ENCODE measurements at regions not wholly inside any gene's neighbourhood (a gene's known extent, or its start where the extent isn't known, plus 50 kb on each side); places are given as distances from the start of the nearest gene placed in this dataset.

GRCh38 chr17:71192848-71193247, 928.0 kb upstream of the SOX9 start:
- H3K4me1 ChIP-seq: no peaks in the 10 kb centered on the region
- H3K4me3 ChIP-seq: no peak overlapping the region
- TF ChIP-seq CTCF (IDR thresholded peaks at IDR 0.05) (no peak), POLR2A (IDR thresholded peaks at IDR 0.05) (no peak)
- no peak overlapping the region for H3K27ac ChIP-seq
- intact Hi-C loops (cut with DNase I; ENCODE audit: low total_unique reads): no loop called here
- H3K27me3 ChIP-seq: no peaks in the 10 kb centered on the region
- no peaks in the 10 kb centered on the region for H3K9me3 ChIP-seq
- no peaks in the 10 kb centered on the region for H3K36me3 ChIP-seq
- 68 to 84% (median 70%) methylated on average over 2 of the region's 2 CpGs for WGBS, 5 donors
- DNase-seq: no peak

- no peaks in the 10 kb centered on the region for H3K9me3 ChIP-seq
- 64 to 84% (median 71%) methylated on average over 1 of the region's 1 CpG for WGBS, 5 donors
- no peak overlapping the region for H3K4me3 ChIP-seq
- H3K27ac ChIP-seq: no peak overlapping the region
- no peak for DNase-seq
- intact Hi-C loops (cut with DNase I; ENCODE audit: low total_unique reads): no loop called here
- H3K27me3 ChIP-seq: no peaks in the 10 kb centered on the region
- peaks cover 0 to 9% (median 2%) of the 10 kb centered on the region in 4 donors for H3K4me1 ChIP-seq
- TF ChIP-seq POLR2A (IDR thresholded peaks at IDR 0.05): no peak
- no peak for TF ChIP-seq POLR2AphosphoS5 (IDR thresholded peaks at IDR 0.05)
- TF ChIP-seq EP300 (IDR thresholded peaks at IDR 0.05): no peak
- no peak for TF ChIP-seq CTCF (IDR thresholded peaks at IDR 0.05)
- no peaks in the 10 kb centered on the region for H3K36me3 ChIP-seq
These were observed 920.2 kb upstream of the SOX9 start for GRCh38 chr17:71200597-71200996.

GRCh38 chr17:71201639-71202038, 919.2 kb upstream of the SOX9 start:
- H3K4me3 ChIP-seq: no peak overlapping the region
- intact Hi-C loops (cut with DNase I; ENCODE audit: low total_unique reads): no loop called here
- no peak for TF ChIP-seq CTCF (IDR thresholded peaks at IDR 0.05)
- no peak for TF ChIP-seq POLR2AphosphoS5 (IDR thresholded peaks at IDR 0.05)
- TF ChIP-seq EP300 (IDR thresholded peaks at IDR 0.05): no peak
- no peaks in the 10 kb centered on the region for H3K9me3 ChIP-seq
- H3K4me1 ChIP-seq: peaks cover 0 to 9% (median 2%) of the 10 kb centered on the region in 4 donors
- DNase-seq: no peak
- no peaks in the 10 kb centered on the region for H3K27me3 ChIP-seq
- no peak overlapping the region for H3K27ac ChIP-seq
- no peaks in the 10 kb centered on the region for H3K36me3 ChIP-seq
- WGBS, 5 donors: 80 to 91% (median 86%) methylated on average over 2 of the region's 2 CpGs

- no peak for DNase-seq
- Histone ChIP-seq H3K27ac (no peak overlapping the region), H3K4me3 (no peak overlapping the region), H3K27me3 (no peaks in the 10 kb centered on the region), H3K9me3 (no peaks in the 10 kb centered on the region), H3K36me3 (no peaks in the 10 kb centered on the region), H3K4me1 (peaks cover 0 to 9% (median 2%) of the 10 kb centered on the region in 4 donors)
- no peak for TF ChIP-seq POLR2A (IDR thresholded peaks at IDR 0.05)
- no peak for TF ChIP-seq CTCF (IDR thresholded peaks at IDR 0.05)
- TF ChIP-seq POLR2AphosphoS5 (IDR thresholded peaks at IDR 0.05): no peak
- no peak for TF ChIP-seq EP300 (IDR thresholded peaks at IDR 0.05)
- 89 to 99% (median 94%) methylated on average over 2 of the region's 2 CpGs for WGBS, 5 donors
- intact Hi-C loops (cut with DNase I; ENCODE audit: low total_unique reads): no loop called here
These were observed 918.4 kb upstream of the SOX9 start for GRCh38 chr17:71202449-71202848.

Measured in stomach (tissue), 8 donors.